ENCODE measurements at regions not wholly inside any gene's neighbourhood (a gene's known extent, or its start where the extent isn't known, plus 50 kb on each side); places are given as distances from the start of the nearest gene placed in this dataset.

- H3K4me3 ChIP-seq (ENCODE audit: insufficient read depth, low read depth, low read length) = no peak overlapping the region
- no peaks in the 10 kb centered on the region for H3K36me3 ChIP-seq (ENCODE audit: control insufficient read depth, insufficient read depth, low read length)
- H3K4me1 ChIP-seq (ENCODE audit: control insufficient read depth, insufficient read depth, low read length) = no peaks in the 10 kb centered on the region
- H3K27me3 ChIP-seq (ENCODE audit: control insufficient read depth, insufficient read depth, low read length, poor library complexity, severe bottlenecking) = no peaks in the 10 kb centered on the region
- H3K9me3 ChIP-seq (ENCODE audit: control insufficient read depth, low read length) = no peaks in the 10 kb centered on the region
- no peak overlapping the region for H3K27ac ChIP-seq (ENCODE audit: insufficient read depth, low read depth, low read length, poor library complexity, severe bottlenecking)
- WGBS, 2 experiments = 100% methylated on average over 2 of the region's 3 CpGs; no CpG with 5 or more reads in 1 of the 2 experiments
These were observed 107.6 kb upstream of the STK26 start for GRCh38 chrX:131915488-131915887.

DNA sequence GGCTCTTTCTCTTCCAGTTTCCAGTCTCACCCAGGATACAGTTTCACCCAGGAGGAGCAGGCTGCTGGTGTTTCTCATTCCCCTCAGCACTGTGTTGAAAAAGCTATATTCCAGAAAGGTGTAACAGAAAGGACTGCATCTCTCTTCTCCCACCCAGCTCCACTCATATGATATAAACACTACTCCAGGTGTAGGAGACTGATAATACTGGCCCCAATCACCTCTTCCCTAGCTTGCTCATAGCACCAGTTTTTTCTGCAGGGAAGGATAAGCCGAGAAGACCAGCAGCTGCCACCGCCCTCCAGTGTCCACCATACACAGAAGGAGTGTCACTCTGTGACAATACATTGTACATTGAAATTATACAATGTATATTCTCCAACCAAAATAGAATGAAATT is 105.5 kb upstream of the STK26 start:
- H3K4me3 ChIP-seq (ENCODE audit: insufficient read depth, low read depth, low read length) = no peak overlapping the region
- no peaks in the 10 kb centered on the region for H3K27me3 ChIP-seq (ENCODE audit: control insufficient read depth, insufficient read depth, low read length, poor library complexity, severe bottlenecking)
- H3K27ac ChIP-seq (ENCODE audit: insufficient read depth, low read depth, low read length, poor library complexity, severe bottlenecking) = no peak overlapping the region
- H3K36me3 ChIP-seq (ENCODE audit: control insufficient read depth, insufficient read depth, low read length) = no peaks in the 10 kb centered on the region
- H3K9me3 ChIP-seq (ENCODE audit: control insufficient read depth, low read length) = no peaks in the 10 kb centered on the region
- H3K4me1 ChIP-seq (ENCODE audit: control insufficient read depth, insufficient read depth, low read length) = no peaks in the 10 kb centered on the region
- WGBS, 2 experiments = 100% methylated on average over 1 of the region's 2 CpGs; no CpG with 5 or more reads in 1 of the 2 experiments

DNA sequence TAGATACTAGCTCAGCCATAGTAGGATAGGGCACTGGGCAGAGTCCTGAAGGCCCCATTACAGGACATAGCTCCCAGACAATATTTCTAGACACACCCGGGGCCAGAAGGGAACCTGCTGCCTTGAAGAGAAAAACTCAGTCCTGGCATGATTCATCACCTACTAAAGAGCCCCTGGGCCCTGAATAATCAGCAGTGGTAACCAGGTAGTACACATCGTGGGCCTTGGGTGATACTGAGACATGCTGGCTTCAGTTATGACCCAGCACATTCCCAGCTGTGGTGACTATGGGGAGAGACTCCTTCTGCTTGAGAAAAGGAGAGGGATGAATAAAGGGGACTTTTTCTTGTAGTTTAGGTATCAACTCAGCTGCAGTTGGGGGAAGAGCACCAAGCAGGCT is 104.3 kb upstream of the STK26 start:
- Histone ChIP-seq H3K4me3 (ENCODE audit: insufficient read depth, low read depth, low read length) (no peak overlapping the region), H3K27ac (ENCODE audit: insufficient read depth, low read depth, low read length, poor library complexity, severe bottlenecking) (no peak overlapping the region), H3K27me3 (ENCODE audit: control insufficient read depth, insufficient read depth, low read length, poor library complexity, severe bottlenecking) (no peaks in the 10 kb centered on the region), H3K36me3 (ENCODE audit: control insufficient read depth, insufficient read depth, low read length) (no peaks in the 10 kb centered on the region), H3K9me3 (ENCODE audit: control insufficient read depth, low read length) (no peaks in the 10 kb centered on the region), H3K4me1 (ENCODE audit: control insufficient read depth, insufficient read depth, low read length) (no peaks in the 10 kb centered on the region)
- WGBS, 2 experiments = 93 to 95% methylated on average over 2 of the region's 2 CpGs

DNA sequence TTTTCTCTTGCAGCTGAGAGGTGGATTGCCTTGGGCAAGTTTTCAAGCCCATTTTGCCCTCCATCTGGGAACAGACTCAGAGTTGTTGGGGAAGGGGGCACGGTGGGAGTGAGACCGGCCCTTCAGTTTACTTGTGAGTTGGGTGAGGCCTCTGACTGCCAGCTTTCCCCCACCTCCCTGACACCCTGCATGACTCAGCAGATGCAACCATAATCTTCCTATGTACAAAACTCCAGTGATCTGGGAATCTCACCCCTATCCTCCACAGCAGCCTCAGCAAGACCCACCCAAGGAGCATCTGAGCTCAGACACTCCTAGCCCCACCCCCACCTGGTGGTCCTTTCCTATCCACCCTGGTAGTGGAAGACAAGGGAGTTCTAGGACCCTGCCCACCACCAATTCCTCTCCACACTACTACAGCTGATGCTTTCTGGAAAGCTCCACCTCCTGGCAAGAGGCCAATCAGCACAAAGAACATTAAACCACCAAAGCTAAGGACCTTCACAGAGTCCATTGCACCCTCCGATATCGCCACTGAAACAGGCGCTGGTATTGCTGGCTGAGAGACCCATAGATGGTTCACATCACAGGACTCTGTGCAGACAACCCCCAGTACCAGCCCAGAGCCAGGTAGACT is 99.4 kb upstream of the STK26 start:
- no peak overlapping the region for H3K27ac ChIP-seq (ENCODE audit: insufficient read depth, low read depth, low read length, poor library complexity, severe bottlenecking)
- H3K4me1 ChIP-seq (ENCODE audit: control insufficient read depth, insufficient read depth, low read length) = no peaks in the 10 kb centered on the region
- 95 to 96% methylated on average over 4 to 5 of the region's 5 CpGs for WGBS, 2 experiments
- H3K4me3 ChIP-seq (ENCODE audit: insufficient read depth, low read depth, low read length) = no peak overlapping the region
- H3K9me3 ChIP-seq (ENCODE audit: control insufficient read depth, low read length) = no peaks in the 10 kb centered on the region
- H3K36me3 ChIP-seq (ENCODE audit: control insufficient read depth, insufficient read depth, low read length) = no peaks in the 10 kb centered on the region
- H3K27me3 ChIP-seq (ENCODE audit: control insufficient read depth, insufficient read depth, low read length, poor library complexity, severe bottlenecking) = no peaks in the 10 kb centered on the region

DNA sequence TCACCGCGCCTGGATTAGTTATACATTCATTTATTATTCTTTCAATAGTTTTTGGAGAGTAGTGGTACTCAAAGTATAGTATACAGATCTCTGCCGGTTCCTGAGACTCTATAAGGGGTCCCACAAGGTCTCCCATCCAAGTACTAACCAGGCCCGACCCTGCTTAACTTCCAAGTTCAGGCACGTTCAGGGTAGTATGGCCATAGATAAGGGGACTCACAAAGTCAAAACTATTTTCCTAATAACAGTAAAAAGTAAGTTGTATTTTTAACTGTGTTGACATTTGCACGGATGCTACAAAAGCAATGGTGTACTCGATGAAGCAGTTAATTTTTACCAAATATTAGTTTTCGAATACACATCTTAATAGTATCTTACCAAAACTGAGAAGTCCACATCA is 84.4 kb upstream of the STK26 start:
- H3K4me1 ChIP-seq (ENCODE audit: control insufficient read depth, insufficient read depth, low read length) = no peaks in the 10 kb centered on the region
- H3K27me3 ChIP-seq (ENCODE audit: control insufficient read depth, insufficient read depth, low read length, poor library complexity, severe bottlenecking) = no peaks in the 10 kb centered on the region
- 73% methylated on average over 2 of the region's 8 CpGs; no CpG with 5 or more reads in 1 of the 2 experiments for WGBS, 2 experiments

GRCh38 chrX:131942034-131942433 is 81.1 kb upstream of the STK26 start:
- no peaks in the 10 kb centered on the region for H3K9me3 ChIP-seq (ENCODE audit: control insufficient read depth, low read length)
- H3K27ac ChIP-seq (ENCODE audit: insufficient read depth, low read depth, low read length, poor library complexity, severe bottlenecking) = no peak overlapping the region
- no peak overlapping the region for H3K4me3 ChIP-seq (ENCODE audit: insufficient read depth, low read depth, low read length)
- WGBS, 2 experiments = 92 to 100% methylated on average over 1 of the region's 2 CpGs
- H3K4me1 ChIP-seq (ENCODE audit: control insufficient read depth, insufficient read depth, low read length) = no peaks in the 10 kb centered on the region
- no peaks in the 10 kb centered on the region for H3K27me3 ChIP-seq (ENCODE audit: control insufficient read depth, insufficient read depth, low read length, poor library complexity, severe bottlenecking)
- H3K36me3 ChIP-seq (ENCODE audit: control insufficient read depth, insufficient read depth, low read length) = no peaks in the 10 kb centered on the region

More for the DNA sequence above, 84.4 kb upstream of the STK26 start:
- no peak overlapping the region for H3K27ac ChIP-seq (ENCODE audit: insufficient read depth, low read depth, low read length, poor library complexity, severe bottlenecking)
- H3K9me3 ChIP-seq (ENCODE audit: control insufficient read depth, low read length) = no peaks in the 10 kb centered on the region
- H3K4me3 ChIP-seq (ENCODE audit: insufficient read depth, low read depth, low read length) = no peak overlapping the region
- no peaks in the 10 kb centered on the region for H3K36me3 ChIP-seq (ENCODE audit: control insufficient read depth, insufficient read depth, low read length)

DNA sequence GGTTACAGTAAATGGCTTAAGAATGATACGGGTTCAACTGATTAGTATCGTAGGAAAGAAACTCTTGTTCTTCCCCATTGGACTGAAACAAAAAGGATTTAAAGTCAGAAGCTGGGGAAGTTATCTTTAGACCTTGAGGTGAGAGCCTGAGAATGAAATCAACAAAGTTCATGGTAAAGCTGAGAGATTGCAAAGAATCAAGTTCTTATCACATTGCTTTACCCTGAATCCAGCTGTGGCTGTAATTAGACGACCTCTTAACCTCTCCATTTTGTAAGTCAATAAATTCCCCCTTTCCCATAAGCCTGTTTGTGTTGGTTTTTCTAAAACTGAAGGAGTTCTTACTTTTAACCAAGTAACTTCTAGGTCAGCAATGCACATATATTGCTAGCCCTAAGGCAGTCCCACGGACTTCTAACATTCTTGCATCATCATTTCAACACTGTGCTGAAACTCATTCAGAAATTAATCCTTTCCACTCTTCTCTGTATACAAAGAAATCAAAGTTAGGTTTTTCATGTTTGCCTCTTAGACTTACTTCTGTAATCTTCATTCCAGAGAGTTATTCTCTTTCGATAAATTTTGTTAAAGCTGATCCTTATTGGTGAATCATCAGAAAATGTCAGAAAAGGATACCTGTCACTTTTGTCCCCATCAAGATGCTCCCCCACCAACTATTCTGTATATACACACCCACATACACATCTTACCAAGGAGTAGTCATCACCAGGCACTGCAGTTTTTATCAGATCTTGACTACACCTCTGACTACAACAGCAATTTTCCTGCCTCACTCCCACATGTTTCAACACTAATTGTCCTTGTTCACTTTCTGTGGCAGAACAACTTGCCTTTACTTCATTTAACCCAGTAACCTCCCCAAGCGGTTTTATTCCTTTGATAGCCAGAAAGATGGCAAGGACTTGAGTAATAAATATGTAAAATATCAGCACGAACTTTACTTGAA is 77.9 kb upstream of the STK26 start:
- H3K36me3 ChIP-seq (ENCODE audit: control insufficient read depth, insufficient read depth, low read length) = no peaks in the 10 kb centered on the region
- no peaks in the 10 kb centered on the region for H3K9me3 ChIP-seq (ENCODE audit: control insufficient read depth, low read length)
- no peak overlapping the region for H3K4me3 ChIP-seq (ENCODE audit: insufficient read depth, low read depth, low read length)
- no peaks in the 10 kb centered on the region for H3K4me1 ChIP-seq (ENCODE audit: control insufficient read depth, insufficient read depth, low read length)
- H3K27me3 ChIP-seq (ENCODE audit: control insufficient read depth, insufficient read depth, low read length, poor library complexity, severe bottlenecking) = no peaks in the 10 kb centered on the region
- 97% methylated on average over 5 to 7 of the region's 7 CpGs for WGBS, 2 experiments
- no peak overlapping the region for H3K27ac ChIP-seq (ENCODE audit: insufficient read depth, low read depth, low read length, poor library complexity, severe bottlenecking)

GRCh38 chrX:131951166-131951565 is 71.9 kb upstream of the STK26 start:
- no peaks in the 10 kb centered on the region for H3K27me3 ChIP-seq (ENCODE audit: control insufficient read depth, insufficient read depth, low read length, poor library complexity, severe bottlenecking)
- 88 to 93% methylated on average over 1 to 3 of the region's 3 CpGs for WGBS, 2 experiments
- H3K9me3 ChIP-seq (ENCODE audit: control insufficient read depth, low read length) = no peaks in the 10 kb centered on the region
- H3K4me3 ChIP-seq (ENCODE audit: insufficient read depth, low read depth, low read length) = no peak overlapping the region
- H3K36me3 ChIP-seq (ENCODE audit: control insufficient read depth, insufficient read depth, low read length) = no peaks in the 10 kb centered on the region
- no peak overlapping the region for H3K27ac ChIP-seq (ENCODE audit: insufficient read depth, low read depth, low read length, poor library complexity, severe bottlenecking)
- no peaks in the 10 kb centered on the region for H3K4me1 ChIP-seq (ENCODE audit: control insufficient read depth, insufficient read depth, low read length)

DNA sequence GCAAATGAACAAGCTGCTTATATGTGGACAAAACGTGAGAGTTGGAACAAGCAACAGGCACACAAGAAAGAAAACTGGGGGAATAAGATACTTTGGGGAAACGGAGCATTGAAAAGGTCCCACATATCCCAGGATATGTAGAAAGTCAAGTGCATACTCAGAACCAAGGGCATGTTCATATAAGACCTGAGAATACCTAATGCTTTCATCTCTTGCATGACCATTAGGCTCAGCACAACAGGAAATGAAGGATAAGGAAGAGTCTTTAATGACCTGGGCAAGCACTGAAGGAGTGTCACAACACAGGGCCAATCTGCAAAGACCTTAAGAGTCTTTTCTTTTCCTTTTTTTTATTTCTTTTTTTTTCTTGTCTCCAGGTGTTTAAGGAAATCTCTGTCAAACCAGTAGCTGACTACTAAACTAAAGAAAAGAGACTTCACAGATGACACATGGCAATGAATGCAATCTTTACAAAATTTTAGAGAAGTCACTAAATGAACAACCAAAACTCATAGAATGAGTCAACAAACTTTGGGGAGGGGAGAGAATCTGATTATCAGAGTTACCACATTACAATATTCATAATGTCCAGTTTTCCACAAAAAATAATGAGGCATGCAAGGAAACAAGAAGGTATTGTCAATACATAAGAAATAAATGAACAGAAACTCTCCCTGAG is 67.9 kb upstream of the STK26 start:
- no peaks in the 10 kb centered on the region for H3K27me3 ChIP-seq (ENCODE audit: control insufficient read depth, insufficient read depth, low read length, poor library complexity, severe bottlenecking)
- H3K27ac ChIP-seq (ENCODE audit: insufficient read depth, low read depth, low read length, poor library complexity, severe bottlenecking) = no peak overlapping the region
- no peak overlapping the region for H3K4me3 ChIP-seq (ENCODE audit: insufficient read depth, low read depth, low read length)
- H3K9me3 ChIP-seq (ENCODE audit: control insufficient read depth, low read length) = no peaks in the 10 kb centered on the region
- 85 to 100% methylated on average over 1 to 2 of the region's 2 CpGs for WGBS, 2 experiments
- no peaks in the 10 kb centered on the region for H3K4me1 ChIP-seq (ENCODE audit: control insufficient read depth, insufficient read depth, low read length)
- H3K36me3 ChIP-seq (ENCODE audit: control insufficient read depth, insufficient read depth, low read length) = no peaks in the 10 kb centered on the region

- no peaks in the 10 kb centered on the region for H3K36me3 ChIP-seq (ENCODE audit: control insufficient read depth, insufficient read depth, low read length)
- H3K27me3 ChIP-seq (ENCODE audit: control insufficient read depth, insufficient read depth, low read length, poor library complexity, severe bottlenecking) = no peaks in the 10 kb centered on the region
- no peaks in the 10 kb centered on the region for H3K4me1 ChIP-seq (ENCODE audit: control insufficient read depth, insufficient read depth, low read length)
- no peaks in the 10 kb centered on the region for H3K9me3 ChIP-seq (ENCODE audit: control insufficient read depth, low read length)
- H3K27ac ChIP-seq (ENCODE audit: insufficient read depth, low read depth, low read length, poor library complexity, severe bottlenecking) = no peak overlapping the region
- WGBS, 2 experiments = no CpG with 5 or more reads among the region's 1 CpG
- no peak overlapping the region for H3K4me3 ChIP-seq (ENCODE audit: insufficient read depth, low read depth, low read length)
These were observed 64.4 kb upstream of the STK26 start for GRCh38 chrX:131958724-131959123.

Measured in ectodermal cell (in vitro differentiated cells).